Activated CD4-positive, alpha-beta T cell treated with anti-CD3 and anti-CD28 coated beads, Interleukin-10, Interleukin-2, amounts not matched to agents 100 ng/mL and 50 ng/mL, durations not matched to agents 16 hours and 8 hours (primary cell): ENCODE measurements at regions not wholly inside any gene's neighbourhood (a gene's known extent, or its start where the extent isn't known, plus 50 kb on each side); places are given as distances from the start of the nearest gene placed in this dataset.
A peak's percentile ranks its signal among the peaks of the same experiment; 100 is the strongest.

ENCODE experiments used
- DNase-seq: peaks from one replicate; pipeline ENCODE4 v3.0.0-alpha.2; 2020

GRCh38 chr4:152234571-152234970, 301.3 kb downstream of the FBXW7 start:
- no peak for DNase-seq

GRCh38 chr4:152232271-152232670, 303.6 kb downstream of the FBXW7 start:
- DNase-seq: no peak

- no peak for DNase-seq
These were observed 306.1 kb downstream of the FBXW7 start for GRCh38 chr4:152229782-152230289.

GRCh38 chr4:152225680-152226079, 310.2 kb downstream of the FBXW7 start:
- no peak for DNase-seq

- no peak for DNase-seq
These were observed 311.0 kb downstream of the FBXW7 start for GRCh38 chr4:152224721-152225420.

- no peak for DNase-seq
These were observed 311.7 kb downstream of the FBXW7 start for GRCh38 chr4:152224223-152224622.

- no peak for DNase-seq
These were observed 312.3 kb downstream of the FBXW7 start for GRCh38 chr4:152223600-152223999.

- DNase-seq: no peak
These were observed 313.9 kb downstream of the FBXW7 start for GRCh38 chr4:152221816-152222516.

- peak; percentile 47 for DNase-seq
These were observed 315.7 kb downstream of the FBXW7 start for GRCh38 chr4:152220201-152220666.

- no peak for DNase-seq
These were observed 317.3 kb downstream of the FBXW7 start for GRCh38 chr4:152218576-152218975.

GRCh38 chr4:152217896-152218295, 318.0 kb downstream of the FBXW7 start:
- DNase-seq: no peak

- no peak for DNase-seq
These were observed 323.8 kb downstream of the FBXW7 start for GRCh38 chr4:152211936-152212653.

- no peak for DNase-seq
These were observed 326.0 kb downstream of the FBXW7 start for GRCh38 chr4:152209772-152210493.

GRCh38 chr4:152207378-152207720, 328.5 kb downstream of the FBXW7 start:
- no peak for DNase-seq

- no peak for DNase-seq
These were observed 329.1 kb downstream of the FBXW7 start for GRCh38 chr4:152206646-152207377.

GRCh38 chr4:152206185-152206584, 329.7 kb downstream of the FBXW7 start:
- no peak for DNase-seq

- DNase-seq: no peak
These were observed 333.5 kb downstream of the FBXW7 start for GRCh38 chr4:152202415-152202814.

GRCh38 chr4:152200511-152201333, 335.2 kb downstream of the FBXW7 start:
- no peak for DNase-seq

GRCh38 chr4:152197211-152197610, 338.7 kb downstream of the FBXW7 start:
- DNase-seq: no peak

GRCh38 chr4:152195888-152196287, 340.0 kb downstream of the FBXW7 start:
- no peak for DNase-seq

- no peak for DNase-seq
These were observed 342.8 kb downstream of the FBXW7 start for GRCh38 chr4:152193059-152193458.
